K562 (cell line): ENCODE measurements at regions not wholly inside any gene's neighbourhood (a gene's known extent, or its start where the extent isn't known, plus 50 kb on each side); places are given as distances from the start of the nearest gene placed in this dataset.
A peak's percentile ranks its signal among the peaks of the same experiment; 100 is the strongest.

ENCODE experiments used
- ATAC-seq: fragments of 200-7000 bp; cut with Tn5 transposase; 3 replicates; pipeline ENCODE4 v1.9.1; 2020; ENCODE audit warnings: moderate library complexity
- BruUV-seq: library from RNA; stranded (reverse); fragments of 400-500 nt; replicated peaks from 2 replicates; lab custom pipeline; 2021; lab: Mats Ljungman, UMichigan
- CTCF ChIA-PET: fragments of 300-600 bp; formaldehyde crosslinking; extraction: SDS; loops from one replicate; lab custom pipeline; 2021; ENCODE audit warnings: low intra/inter-chr PET ratio; lab: Yijun Ruan, JAX
- POLR2A ChIA-PET: fragments of 300-600, 350-650 bp; sonication (Branson Sonifier 250); formaldehyde crosslinking; extraction: SDS; loops from one replicate; lab custom pipeline; 2021; ENCODE audit warnings: antibody characterized with exemption, inconsistent platforms; lab: Yijun Ruan, JAX
- DNase-seq, 4 experiments: peaks; one replicate each; pipeline versions ENCODE4 v3.0.0 to v3.0.0-alpha.2; 2011 to 2018; ENCODE audit warnings: low spot score in 3 of 4, mixed read lengths in 3 of 4; ENCODE audit errors: extremely low read depth in 1 of 4
- FAIRE-seq: peaks from 2 replicates; lab custom pipeline; 2011; peaks lifted over from hg19 to GRCh38; lab: Jason Lieb, UNC
- H2AFZ ChIP-seq: 2 replicates; pipeline ENCODE4 v1.6.0; 2011; ENCODE audit warnings: low read depth, low read length, control low read depth, inconsistent platforms
- H3K27ac ChIP-seq: fragments of 200-600 bp; 3 replicates; pipeline ENCODE4 v1.8.0; 2011; ENCODE audit warnings: low read depth, mild to moderate bottlenecking, control low read depth, inconsistent platforms, low read length, moderate library complexity, mixed read lengths; ENCODE audit errors: extremely low read depth
- H3K27me3 ChIP-seq, 2 experiments: fragments of 300-600 bp in 1 of 2; 2 replicates in 1 of 2; 3 replicates in 1 of 2; pipeline versions ENCODE4 v1.6.0 to v1.8.0; 2011; ENCODE audit warnings: inconsistent platforms in 2 of 2, low read length in 2 of 2, mild to moderate bottlenecking in 1 of 2, mixed read lengths in 1 of 2, moderate library complexity in 1 of 2; ENCODE audit not compliant: control insufficient read depth in 2 of 2, insufficient read depth in 2 of 2
- H3K36me3 ChIP-seq: fragments of 300-600 bp; 3 replicates; pipeline ENCODE4 v1.8.0; 2011; ENCODE audit warnings: mild to moderate bottlenecking, low read length, inconsistent platforms; ENCODE audit not compliant: control insufficient read depth, insufficient read depth
- H3K4me1 ChIP-seq, 2 experiments: fragments of 200-600 bp in 1 of 2; replicated peaks in 1 of 2; 2 replicates in 1 of 2; 3 replicates in 1 of 2; pipeline versions ENCODE4 v1.5.1 to v1.8.0; 2011; ENCODE audit warnings: inconsistent platforms in 2 of 2, low read length in 2 of 2, mild to moderate bottlenecking in 1 of 2, mixed read lengths in 1 of 2, moderate library complexity in 1 of 2; ENCODE audit not compliant: control insufficient read depth in 2 of 2, insufficient read depth in 2 of 2
- H3K4me2 ChIP-seq: 2 replicates; pipeline ENCODE4 v1.6.1; 2011; ENCODE audit warnings: low read length, control low read depth, inconsistent platforms, mixed read lengths; ENCODE audit not compliant: insufficient read depth
- H3K4me3 ChIP-seq: fragments of 200-600 bp; sonication (generic), shearing (Covaris generic); 2 replicates; pipeline ENCODE4 v1.5.1; 2016; ENCODE audit warnings: control low read depth, inconsistent platforms
- H3K79me2 ChIP-seq: fragments of 200-600 bp; 3 replicates; pipeline ENCODE4 v1.8.0; 2011; ENCODE audit warnings: low read length, inconsistent platforms; ENCODE audit not compliant: control insufficient read depth, insufficient read depth
- H3K9ac ChIP-seq, 2 experiments: 2 replicates each; pipeline versions ENCODE4 v1.6.0 to v1.6.1; 2011; ENCODE audit warnings: low read depth in 2 of 2, low read length in 2 of 2, control low read depth in 1 of 2, inconsistent platforms in 1 of 2, mild to moderate bottlenecking in 1 of 2, mixed read lengths in 1 of 2; ENCODE audit not compliant: insufficient read depth in 1 of 2
- H3K9me1 ChIP-seq: one replicate; pipeline ENCODE4 v1.6.0; 2011; ENCODE audit warnings: inconsistent platforms, mild to moderate bottlenecking, low read length, moderate library complexity; ENCODE audit not compliant: control insufficient read depth, insufficient read depth
- H3K9me3 ChIP-seq: replicated peaks from 2 replicates; pipeline ENCODE4 v1.5.1; 2011; ENCODE audit warnings: low read depth, low read length, inconsistent platforms; ENCODE audit not compliant: control insufficient read depth, insufficient read depth
- H4K20me1 ChIP-seq: replicated peaks from 2 replicates; pipeline ENCODE4 v1.6.1; 2011; ENCODE audit warnings: low read length, inconsistent platforms, mixed read lengths; ENCODE audit not compliant: control insufficient read depth, insufficient read depth
- CEBPG ChIP-seq, 3 experiments: fragments of 200-800 bp in 1 of 3; sonication (Bioruptor generic) in 1 of 3; sonication (generic) in 1 of 3; formaldehyde crosslinking in 1 of 3; IDR thresholded peaks in 2 of 3; conservative IDR thresholded peaks in 1 of 3; 2 replicates each; pipeline versions ENCODE4 v1.6.1 to v1.8.0; 2016 to 2022; ENCODE audit warnings: missing compliant biosample characterization in 2 of 3, missing genetic modification characterization in 2 of 3, mild to moderate bottlenecking in 1 of 3, missing genetic modification reagents in 1 of 3
- ELF1 ChIP-seq: fragments of 200-800 bp; sonication (Bioruptor generic); IDR thresholded peaks from 2 replicates; pipeline ENCODE4 v1.6.1; 2016; ENCODE audit warnings: missing genetic modification characterization, missing compliant biosample characterization
- ETV6 ChIP-seq, 3 experiments: fragments of 150-350 bp in 1 of 3; sonication (generic) in 1 of 3; formaldehyde crosslinking in 1 of 3; IDR thresholded peaks; 2 replicates each; pipeline versions ENCODE4 v1.6.1 to v1.8.0; 2014 to 2022; ENCODE audit warnings: borderline replicate concordance in 2 of 3, low read depth in 2 of 3, antibody characterized with exemption in 1 of 3, low read length in 1 of 3, mild to moderate bottlenecking in 1 of 3, missing genetic modification reagents in 1 of 3
- FOXA3 ChIP-seq, 2 experiments: fragments of 450-650 bp in 1 of 2; sonication (generic) in 1 of 2; formaldehyde crosslinking; IDR thresholded peaks in 1 of 2; conservative IDR thresholded peaks in 1 of 2; 2 replicates each; pipeline versions ENCODE4 v1.4.0 to v1.8.0; 2020 to 2022; ENCODE audit warnings: mild to moderate bottlenecking in 2 of 2, missing genetic modification reagents in 1 of 2
- HSF4 ChIP-seq: fragments of 250-450 bp; sonication (Bioruptor Pico); IDR thresholded peaks from 2 replicates; pipeline ENCODE4 v2.1.2; 2022; ENCODE audit warnings: mild to moderate bottlenecking, moderate library complexity, borderline replicate concordance
- NFIC ChIP-seq: fragments of 450-650 bp; IDR thresholded peaks from 2 replicates; pipeline ENCODE4 v1.6.1; 2017; ENCODE audit warnings: mild to moderate bottlenecking, inconsistent platforms
- SMARCC2 ChIP-seq: fragments of 450-650 bp; IDR thresholded peaks from 2 replicates; pipeline ENCODE4 v1.6.1; 2017; ENCODE audit warnings: antibody characterized with exemption, moderate library complexity, mild to moderate bottlenecking, low read depth
- TAF7 ChIP-seq: fragments of 450-650 bp; IDR thresholded peaks from 2 replicates; pipeline ENCODE4 v1.6.1; 2016; ENCODE audit warnings: missing genetic modification characterization, missing compliant biosample characterization
- TRIM24 ChIP-seq, 2 experiments: fragments of 450-650 bp; IDR thresholded peaks; 2 replicates each; pipeline ENCODE4 v1.6.1; 2016
- TRIM28 ChIP-seq: fragments of 450-650 bp; IDR thresholded peaks from 2 replicates; pipeline ENCODE4 v1.6.1; 2017
- XRCC3 ChIP-seq: fragments of 450-650 bp; IDR thresholded peaks from 2 replicates; pipeline ENCODE4 v1.6.1; 2017; ENCODE audit warnings: mild to moderate bottlenecking, moderate library complexity
- XRCC4 ChIP-seq: IDR thresholded peaks from one replicate; pipeline ENCODE4 v1.6.1; 2011; ENCODE audit not compliant: insufficient read depth, insufficient read length; ENCODE audit errors: extremely low read depth
- ZBTB2 ChIP-seq: fragments of 450-650 bp; IDR thresholded peaks from 2 replicates; pipeline ENCODE4 v1.6.1; 2016; ENCODE audit warnings: antibody characterized with exemption
- ZNF280B ChIP-seq: fragments of 250-450 bp; sonication (Bioruptor Pico); IDR thresholded peaks from 2 replicates; pipeline ENCODE4 v1.5.1; 2021; ENCODE audit warnings: mild to moderate bottlenecking
- ZNF830 ChIP-seq: fragments of 250-450 bp; sonication (Bioruptor Pico); IDR thresholded peaks from 2 replicates; pipeline ENCODE4 v1.5.0; 2021; ENCODE audit warnings: mild to moderate bottlenecking
- WGBS: fragments of 100-300 bp; shearing (Covaris generic); methylation state at CpG from one replicate; pipeline ENCODE4 v1.1.6; 2016; ENCODE audit warnings: low coverage, mixed read lengths; ENCODE audit not compliant: insufficient coverage; ENCODE audit errors: missing lambda C conversion rate; 5-methylcytosine and 5-hydroxymethylcytosine counted together
- in situ Hi-C: fragments of 300-500 bp; cut with MboI; formaldehyde crosslinking; loops from 4 replicates; pipeline ENCODE4 v1.15.0; 2018; ENCODE audit warnings: inconsistent platforms, mixed read lengths
- intact Hi-C: fragments of 100-400 bp; cut with micrococcal nuclease; formaldehyde crosslinking; loops from 2 replicates; pipeline ENCODE4 v1.14.2; 2022

- Histone ChIP-seq H3K36me3 (no peaks in the 10 kb centered on the region), H3K9me1 (no peaks in the 10 kb centered on the region), H3K4me3 (no peak overlapping the region), H4K20me1 (no peaks in the 10 kb centered on the region), H3K9me3 (no peaks in the 10 kb centered on the region), H3K27ac (no peak overlapping the region), H3K4me2 (no peak overlapping the region), H3K4me1 (no peaks in the 10 kb centered on the region), H3K27me3 (no peaks in the 10 kb centered on the region; a peak in 1 of 5 replicates), H3K9ac (no peak overlapping the region), H2AFZ (no peak overlapping the region), H3K79me2 (no peaks in the 10 kb centered on the region)
- intact Hi-C loops (no loop called here), in situ Hi-C loops (no loop called here)
- ChIA-PET CTCF (no interaction called here), POLR2A (no interaction called here)
- DNase-seq, result no peak
- TF ChIP-seq ELF1 (tag), result no peak
- peak in 1 of 2 experiments; percentile 49; a peak in 1 of 4 replicates for TF ChIP-seq TRIM24 (IDR thresholded peaks at IDR 0.05)
- TF ChIP-seq CEBPG (CRISPR knock-in tag; IDR thresholded peaks at IDR 0.05), result no peak
- peak; percentile 40 to 48; a peak in 2 of 4 replicates for TF ChIP-seq CEBPG (tag; conservative IDR thresholded peaks at IDR 0.05 in 1 of 2, IDR thresholded peaks at IDR 0.05 in 1 of 2)
- TF ChIP-seq HSF4 (CRISPR knock-in tag), result no peak
- TF ChIP-seq TRIM28, result peak; percentile 35; the same call in 1 of the 2 replicates
- FAIRE-seq, result no peak
- ATAC-seq, result no peak
- no TSS peak for BruUV-seq
Observed at GRCh38 chr21:34213959-34214358, 140.6 kb downstream of the MRPS6 start.

- no peak for FAIRE-seq
- no peak for TF ChIP-seq ZBTB2
- no peak for TF ChIP-seq TAF7 (tag)
- no peak for TF ChIP-seq ZNF830
- TF ChIP-seq NFIC, result no peak
- TF ChIP-seq ZNF280B (CRISPR knock-in tag), result no peak
- TF ChIP-seq ETV6 (IDR thresholded peaks at IDR 0.05; ENCODE audit: borderline replicate concordance in 1 of 2, low read depth in 2 of 2, low read length in 1 of 2), result no peak
- no peak for TF ChIP-seq ETV6 (CRISPR knock-in tag; IDR thresholded peaks at IDR 0.05; ENCODE audit: borderline replicate concordance)
- no peak for TF ChIP-seq XRCC3
- no peak for TF ChIP-seq SMARCC2
- no peak for TF ChIP-seq FOXA3 (CRISPR knock-in tag; conservative IDR thresholded peaks at IDR 0.05 in 1 of 2, IDR thresholded peaks at IDR 0.05 in 1 of 2)
- no peak for TF ChIP-seq XRCC4
Observed at GRCh38 chr21:34215501-34215900, 142.1 kb downstream of the MRPS6 start.

More at GRCh38 chr21:34215501-34215900, 142.1 kb downstream of the MRPS6 start:
- Histone ChIP-seq H3K9ac (no peak overlapping the region), H3K4me3 (no peak overlapping the region), H3K36me3 (no peaks in the 10 kb centered on the region), H3K4me1 (no peaks in the 10 kb centered on the region), H3K9me1 (no peaks in the 10 kb centered on the region), H3K79me2 (no peaks in the 10 kb centered on the region), H3K27ac (no peak overlapping the region), H3K9me3 (no peaks in the 10 kb centered on the region), H4K20me1 (no peaks in the 10 kb centered on the region), H3K27me3 (peaks cover 7 to 9% of the 10 kb centered on the region in 2 experiments; a peak in 4 of 5 replicates), H2AFZ (no peak overlapping the region), H3K4me2 (no peak overlapping the region)
- 11% methylated on average over 4 of the region's 4 CpGs for WGBS
- DNase-seq (no peak), ATAC-seq (no peak)
- POLR2A ChIA-PET, result no interaction called here
- intact Hi-C loops, result no loop called here
- BruUV-seq, result no TSS peak
- in situ Hi-C loops, result no loop called here
- CTCF ChIA-PET, result no interaction called here
